ENCODE measurements at regions not wholly inside any gene's neighbourhood (a gene's known extent, or its start where the extent isn't known, plus 50 kb on each side); places are given as distances from the start of the nearest gene placed in this dataset.

GRCh38 chr12:42660117-42660516 lies 70.6 kb upstream of the PRICKLE1 start:
- TF ChIP-seq EZH2 (IDR thresholded peaks at IDR 0.05; ENCODE audit: low read length) (no peak), CTCF (optimal IDR thresholded peaks at IDR 0.05 in 1 of 3, IDR thresholded peaks at IDR 0.05 in 1 of 3, conservative IDR thresholded peaks at IDR 0.05 in 1 of 3; ENCODE audit: extremely low read depth in 1 of 3, insufficient read depth in 2 of 3, low read length in 3 of 3) (no peak)

Data from keratinocyte (primary cell).